ENCODE measurements at regions not wholly inside any gene's neighbourhood (a gene's known extent, or its start where the extent isn't known, plus 50 kb on each side); places are given as distances from the start of the nearest gene placed in this dataset.

DNA sequence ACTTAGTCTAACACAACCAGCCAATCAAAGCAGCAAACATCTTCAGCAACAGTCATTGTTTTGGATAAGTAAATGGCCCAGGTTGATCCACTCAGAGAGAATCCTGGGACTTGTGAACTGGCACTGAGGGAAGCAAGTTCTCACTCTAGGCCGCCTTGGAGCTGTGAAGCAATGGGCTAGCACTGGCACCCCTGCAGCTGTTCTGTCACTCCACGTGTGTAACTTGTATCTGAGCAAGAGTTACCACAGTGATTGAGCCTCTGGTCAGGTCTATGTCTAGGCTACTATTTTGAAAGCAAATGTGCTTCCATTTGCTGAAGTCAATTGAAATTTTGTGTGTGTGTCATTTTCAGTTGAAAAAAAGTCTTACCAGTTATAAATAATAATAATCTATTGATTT lies 57.2 kb upstream of the HS3ST1 start:
- Histone ChIP-seq H3K4me3 (no peak overlapping the region), H3K4me1 (peaks cover 0 to 51% (median 0%) of the 10 kb centered on the region in 9 donors), H3K27me3 (no peaks in the 10 kb centered on the region), H3K27ac (no peak overlapping the region), H3K36me3 (no peaks in the 10 kb centered on the region), H3K9me3 (no peaks in the 10 kb centered on the region)
- no peak for TF ChIP-seq CTCF (IDR thresholded peaks at IDR 0.05)
- WGBS, 2 donors = 73 to 79% methylated on average over 2 of the region's 2 CpGs
- intact Hi-C loops (cut with DNase I) = no loop called here
- no peak for DNase-seq
- no peak for ATAC-seq

- intact Hi-C loops (cut with DNase I) = no loop called here
- no peak for TF ChIP-seq CTCF (IDR thresholded peaks at IDR 0.05)
- ATAC-seq = no peak
Measured at GRCh38 chr4:11484531-11484930, 55.8 kb upstream of the HS3ST1 start.

GRCh38 chr4:11483046-11483445 lies 54.4 kb upstream of the HS3ST1 start:
- Histone ChIP-seq H3K9me3 (peaks cover 0 to 7% (median 0%) of the 10 kb centered on the region in 11 donors), H3K27me3 (no peaks in the 10 kb centered on the region), H3K4me3 (no peak overlapping the region), H3K36me3 (no peaks in the 10 kb centered on the region), H3K27ac (peak overlapping the region in 1 of 10 donors; percentile 16), H3K4me1 (peaks cover 0 to 41% (median 0%) of the 10 kb centered on the region in 9 donors)
- no peak for TF ChIP-seq CTCF (IDR thresholded peaks at IDR 0.05)
- DNase-seq = no peak
- WGBS, 2 donors = 65 to 67% methylated on average over 3 of the region's 3 CpGs
- intact Hi-C loops (cut with DNase I) = no loop called here
- ATAC-seq = no peak

More at GRCh38 chr4:11484531-11484930, 55.8 kb upstream of the HS3ST1 start:
- 92 to 95% methylated on average over 1 of the region's 1 CpG for WGBS, 2 donors
- DNase-seq = no peak
- Histone ChIP-seq H3K9me3 (peaks cover 0 to 6% (median 0%) of the 10 kb centered on the region in 11 donors), H3K4me1 (peaks cover 0 to 55% (median 0%) of the 10 kb centered on the region in 9 donors), H3K27ac (no peak overlapping the region), H3K27me3 (no peaks in the 10 kb centered on the region), H3K36me3 (no peaks in the 10 kb centered on the region), H3K4me3 (no peak overlapping the region)

DNA sequence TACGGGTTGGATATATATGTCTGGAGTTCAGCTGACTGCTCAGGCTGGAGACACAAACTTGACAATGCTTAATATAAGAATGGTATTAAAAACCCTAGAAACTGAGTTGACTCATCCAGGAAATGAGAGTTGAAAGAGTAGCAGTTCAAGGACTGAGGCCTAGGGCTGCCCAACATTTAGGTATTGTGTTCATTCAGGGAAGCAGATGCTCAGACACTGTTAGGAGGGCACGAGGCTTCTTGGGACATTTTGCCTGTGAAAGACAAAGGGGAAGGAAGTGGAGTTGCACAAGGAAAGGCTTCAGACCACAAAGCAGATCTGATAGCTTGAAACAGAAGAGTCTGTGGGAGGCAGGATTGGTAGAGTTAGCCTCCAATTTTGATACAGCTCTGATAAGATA lies 52.0 kb upstream of the HS3ST1 start:
- Histone ChIP-seq H3K36me3 (no peaks in the 10 kb centered on the region), H3K27me3 (no peaks in the 10 kb centered on the region), H3K27ac (peak overlapping the region in 1 of 10 donors; percentile 74), H3K9me3 (peaks cover 0 to 11% (median 0%) of the 10 kb centered on the region in 11 donors), H3K4me3 (no peak overlapping the region), H3K4me1 (peaks cover 0 to 33% (median 0%) of the 10 kb centered on the region in 9 donors)
- ATAC-seq = peak in 7 of 8 donors; percentile 33 to 83 (median 78)
- peak in 1 of 2 donors; percentile 16 for DNase-seq
- no peak for TF ChIP-seq CTCF (IDR thresholded peaks at IDR 0.05)
- intact Hi-C loops (cut with DNase I) = no loop called here
- 64 to 69% methylated on average over 2 of the region's 2 CpGs for WGBS, 2 donors
